Raji (cell line): ENCODE measurements at regions not wholly inside any gene's neighbourhood (a gene's known extent, or its start where the extent isn't known, plus 50 kb on each side); places are given as distances from the start of the nearest gene placed in this dataset.

ENCODE experiments used
- POLR2A ChIP-seq: IDR thresholded peaks from 2 replicates; pipeline ENCODE4 v1.6.1; 2011; ENCODE audit warnings: low read depth, low read length, control low read depth; ENCODE audit not compliant: insufficient read depth

GRCh38 chr4:25509646-25510045, 132.6 kb downstream of the ANAPC4 start:
- TF ChIP-seq POLR2A, result no peak

GRCh38 chr4:25513814-25514213, 136.8 kb downstream of the ANAPC4 start:
- no peak for TF ChIP-seq POLR2A

- TF ChIP-seq POLR2A, result no peak
These were observed 132.2 kb upstream of the SLC34A2 start for GRCh38 chr4:25523405-25523804.

- no peak for TF ChIP-seq POLR2A
These were observed 131.0 kb upstream of the SLC34A2 start for GRCh38 chr4:25524663-25525062.

- no peak for TF ChIP-seq POLR2A
These were observed 129.8 kb upstream of the SLC34A2 start for GRCh38 chr4:25525896-25526295.

GRCh38 chr4:25527034-25527433, 128.6 kb upstream of the SLC34A2 start:
- TF ChIP-seq POLR2A, result no peak

GRCh38 chr4:25528391-25528790, 127.3 kb upstream of the SLC34A2 start:
- no peak for TF ChIP-seq POLR2A

GRCh38 chr4:25531272-25531671, 124.4 kb upstream of the SLC34A2 start:
- TF ChIP-seq POLR2A, result no peak

GRCh38 chr4:25532591-25532990, 123.1 kb upstream of the SLC34A2 start:
- no peak for TF ChIP-seq POLR2A

- no peak for TF ChIP-seq POLR2A
These were observed 122.4 kb upstream of the SLC34A2 start for GRCh38 chr4:25533256-25533655.

- no peak for TF ChIP-seq POLR2A
These were observed 120.4 kb upstream of the SLC34A2 start for GRCh38 chr4:25535278-25535677.

- no peak for TF ChIP-seq POLR2A
These were observed 119.8 kb upstream of the SLC34A2 start for GRCh38 chr4:25535701-25536473.

- no peak for TF ChIP-seq POLR2A
These were observed 118.9 kb upstream of the SLC34A2 start for GRCh38 chr4:25536564-25537320.

GRCh38 chr4:25538430-25538829, 117.2 kb upstream of the SLC34A2 start:
- no peak for TF ChIP-seq POLR2A

GRCh38 chr4:25539241-25539640, 116.4 kb upstream of the SLC34A2 start:
- TF ChIP-seq POLR2A, result no peak

- no peak for TF ChIP-seq POLR2A
These were observed 114.9 kb upstream of the SLC34A2 start for GRCh38 chr4:25540734-25541133.
